GM19043 (cell line): ENCODE measurements at regions not wholly inside any gene's neighbourhood (a gene's known extent, or its start where the extent isn't known, plus 50 kb on each side); places are given as distances from the start of the nearest gene placed in this dataset.
"Not testable (repeated sequence)": the region's sequence is repeated elsewhere in the genome, so short reads cannot be mapped to it uniquely, and the experiment has no call there.

Experiments
- ATAC-seq: cut with Tn5 transposase; IDR thresholded peaks from one replicate; pipeline ENCODE4 v1.9.1; 2021; ENCODE audit warnings: low read depth; ENCODE audit not compliant: unreplicated experiment

- no peak for ATAC-seq
Observed at GRCh38 chr2:125959047-125959446, 696.9 kb upstream of the GYPC start.

DNA sequence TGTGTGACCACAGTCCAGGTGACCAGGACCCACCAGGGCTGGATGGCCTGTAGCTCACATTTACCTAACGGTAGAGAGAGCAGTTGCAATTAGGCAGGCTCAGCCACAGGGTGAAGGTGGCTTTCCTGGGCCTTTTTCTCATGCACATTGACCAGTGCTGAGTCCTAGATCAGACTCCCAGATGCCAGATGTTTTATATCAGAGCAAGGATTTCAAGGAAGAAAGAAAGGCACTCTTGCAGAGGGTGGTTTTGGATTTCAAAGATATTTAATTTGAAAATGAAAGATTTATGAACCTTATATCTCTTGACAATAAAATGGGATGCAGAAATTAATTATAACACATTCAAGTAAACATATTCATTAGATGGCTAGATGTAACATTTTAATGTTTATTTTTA lies 694.2 kb upstream of the GYPC start:
- ATAC-seq: no peak

- ATAC-seq: no peak
Observed at GRCh38 chr2:125979886-125980285, 676.1 kb upstream of the GYPC start.

GRCh38 chr2:125983364-125983763 lies 672.6 kb upstream of the GYPC start:
- no peak for ATAC-seq

- no peak for ATAC-seq
Observed at GRCh38 chr2:126029316-126029715, 626.6 kb upstream of the GYPC start.

DNA sequence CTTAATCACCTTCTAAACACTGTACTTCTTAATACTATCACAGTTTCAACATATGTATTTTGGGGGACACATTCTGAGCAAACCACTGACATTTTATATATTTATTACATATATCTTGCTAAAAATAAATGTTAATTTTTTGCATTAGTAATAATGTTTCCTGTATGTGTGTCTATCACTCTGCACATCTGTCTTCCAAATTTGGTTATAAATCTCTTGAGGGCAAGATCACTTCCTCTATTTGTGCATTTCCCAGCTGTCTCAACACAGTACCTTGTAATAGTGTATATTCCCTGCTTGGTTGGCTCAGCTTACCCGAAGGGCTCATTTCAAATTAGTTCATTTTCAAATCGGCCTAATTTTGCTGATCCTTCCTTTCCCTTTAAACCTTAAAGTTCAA lies 617.1 kb upstream of the GYPC start:
- no peak for ATAC-seq

GRCh38 chr2:126041391-126042047 lies 614.4 kb upstream of the GYPC start:
- ATAC-seq: no peak

GRCh38 chr2:126042089-126042488 lies 613.9 kb upstream of the GYPC start:
- ATAC-seq: no peak

GRCh38 chr2:126048719-126049118 lies 607.2 kb upstream of the GYPC start:
- ATAC-seq: no peak

- ATAC-seq: no peak
Observed at GRCh38 chr2:126049461-126049860, 606.5 kb upstream of the GYPC start.

GRCh38 chr2:126050991-126051736 lies 604.8 kb upstream of the GYPC start:
- ATAC-seq: no peak

DNA sequence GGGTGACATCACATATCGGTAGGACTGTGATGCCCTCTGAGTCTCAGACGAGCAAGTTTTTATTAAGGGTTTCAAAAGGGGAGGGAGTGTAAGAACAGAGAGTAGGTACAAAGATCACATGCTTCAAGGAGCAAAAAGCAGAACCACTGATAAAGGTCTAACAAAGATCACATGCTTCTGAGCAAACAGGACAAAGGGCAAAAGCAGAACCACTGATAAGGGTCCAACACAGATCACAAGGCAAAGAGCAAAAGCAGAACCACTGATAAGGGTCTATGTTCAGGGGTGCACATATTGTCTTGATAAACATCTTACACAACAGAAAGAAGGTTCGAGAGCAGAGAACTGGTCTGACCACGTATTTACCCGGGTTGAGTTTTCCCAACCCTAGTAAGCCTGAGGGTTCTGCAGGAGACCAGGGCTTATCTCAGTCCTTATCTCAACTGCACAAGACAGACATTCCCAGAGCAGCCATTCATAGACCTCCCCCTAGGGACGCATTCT lies 604.2 kb upstream of the GYPC start:
- ATAC-seq: not testable (repeated sequence)

- ATAC-seq: no peak
Observed at GRCh38 chr2:126059379-126059778, 596.6 kb upstream of the GYPC start.

DNA sequence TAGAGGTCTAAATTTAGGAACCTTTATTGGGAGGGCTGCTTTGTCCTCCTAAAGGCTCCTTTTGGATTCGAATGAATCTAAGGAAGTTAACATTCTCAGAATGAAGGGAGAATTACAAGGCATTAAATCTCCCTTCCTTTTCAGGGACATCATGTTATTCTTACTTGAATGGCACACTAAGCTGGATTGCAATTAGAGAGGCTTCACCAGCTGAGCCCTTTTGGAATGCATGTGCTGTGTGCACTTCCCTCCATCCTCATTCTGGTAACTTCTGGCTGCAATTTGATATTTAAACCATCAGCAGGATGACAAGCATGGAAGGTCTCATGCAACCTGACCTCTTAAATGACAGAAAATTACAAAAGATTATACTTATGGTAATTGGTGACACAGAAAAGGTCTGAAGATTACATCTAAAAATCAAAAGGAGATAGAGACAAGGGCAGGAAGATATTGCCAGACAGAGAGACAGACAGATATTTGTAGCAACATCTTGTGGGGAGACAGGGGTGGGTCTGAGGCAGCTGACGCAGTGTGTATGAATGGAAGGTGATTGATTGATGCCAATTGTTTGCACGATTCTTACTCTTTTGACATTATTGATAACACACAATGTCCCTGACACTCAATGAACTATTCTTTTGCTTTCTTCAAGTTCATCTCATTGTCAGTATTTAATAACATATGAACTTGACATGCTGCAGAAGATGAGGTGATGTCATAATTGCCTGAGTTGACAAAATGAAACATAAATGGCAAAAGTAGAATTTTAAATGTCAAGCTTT lies 570.8 kb upstream of the GYPC start:
- no peak for ATAC-seq

GRCh38 chr2:126100962-126101361 lies 555.0 kb upstream of the GYPC start:
- no peak for ATAC-seq

DNA sequence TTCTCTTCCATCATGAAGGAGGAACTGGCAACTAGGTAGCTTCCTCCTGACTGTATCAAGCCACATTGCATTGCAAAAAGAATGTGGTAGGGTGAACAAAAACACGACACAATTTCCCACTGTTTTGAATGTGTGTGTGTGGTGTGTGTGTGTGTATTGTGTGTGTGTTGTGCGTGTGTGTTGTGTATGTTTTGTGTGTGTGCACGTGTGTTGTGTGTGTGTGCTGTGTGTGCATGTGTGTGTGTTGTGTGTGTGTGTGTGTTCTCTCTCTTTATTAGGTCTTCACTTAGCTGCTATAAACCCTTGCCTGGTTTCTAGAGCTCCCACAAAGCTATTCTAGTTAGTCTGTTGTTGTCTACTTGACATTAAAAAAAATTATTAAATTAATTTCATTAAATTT lies 550.0 kb upstream of the GYPC start:
- ATAC-seq: no peak

- no peak for ATAC-seq
Observed at GRCh38 chr2:126107883-126108282, 548.1 kb upstream of the GYPC start.

GRCh38 chr2:126115975-126116374 lies 540.0 kb upstream of the GYPC start:
- no peak for ATAC-seq

DNA sequence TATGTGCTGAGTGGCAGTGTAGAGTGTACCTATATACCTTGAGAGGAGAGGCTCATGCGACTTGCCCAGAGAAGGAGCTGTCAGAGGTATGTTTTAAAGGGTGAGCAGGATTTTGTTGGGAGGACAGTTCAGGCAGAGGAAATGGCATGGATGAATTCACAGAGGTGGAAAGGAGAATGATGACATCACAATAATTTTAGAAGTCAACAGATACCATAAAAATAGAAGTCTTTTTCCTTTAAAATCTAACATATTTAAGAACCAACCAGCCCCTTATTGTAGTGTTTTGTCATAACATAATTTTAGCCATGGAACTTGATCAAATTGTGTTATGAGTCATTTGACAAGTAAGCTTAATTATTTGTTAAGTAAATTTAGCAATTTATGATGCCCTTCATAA lies 538.1 kb upstream of the GYPC start:
- no peak for ATAC-seq

DNA sequence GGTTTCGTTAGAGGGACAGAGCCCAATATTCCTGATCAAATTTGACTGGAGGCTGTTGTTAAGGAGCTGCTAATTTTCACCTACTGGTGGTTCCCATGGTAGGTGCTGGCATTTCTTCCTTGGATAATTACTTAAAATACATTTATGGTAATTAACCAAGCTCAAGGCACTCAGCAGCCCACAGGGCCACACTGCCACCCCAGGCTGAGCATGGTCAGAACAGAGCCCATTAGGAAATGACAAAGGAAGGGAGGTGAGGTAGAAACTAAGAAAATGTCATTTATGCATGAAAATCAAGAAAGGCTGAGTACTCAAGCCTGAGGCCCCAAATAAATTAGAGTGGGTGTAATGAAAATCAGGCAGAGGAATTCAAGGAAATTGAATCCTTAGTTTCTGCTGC lies 510.2 kb upstream of the GYPC start:
- ATAC-seq: no peak

DNA sequence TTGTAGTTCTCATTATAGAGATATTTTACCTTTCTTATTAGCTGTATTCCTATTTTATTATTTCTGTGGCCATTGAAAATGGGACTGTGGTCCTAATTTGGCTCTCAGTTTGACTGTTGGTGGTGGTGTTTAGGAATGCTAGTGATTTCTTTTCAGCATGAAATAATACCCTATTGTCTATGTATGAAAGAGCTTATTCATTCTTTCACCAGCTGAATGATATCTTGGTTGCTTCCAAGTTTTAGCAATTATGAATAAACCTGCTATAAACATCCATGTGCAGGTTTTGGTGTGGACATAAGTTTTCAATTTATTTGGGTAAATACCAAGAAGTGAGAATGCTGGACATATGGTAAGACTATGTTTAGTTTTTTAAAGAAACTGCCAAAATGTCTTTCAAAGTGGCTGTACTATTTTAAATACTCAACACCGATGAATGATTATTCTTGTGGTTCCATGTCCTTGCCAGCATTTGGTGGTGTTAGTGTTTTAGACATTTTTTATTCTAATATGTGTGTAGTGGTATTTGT lies 501.6 kb upstream of the GYPC start:
- ATAC-seq: no peak
